ENCODE measurements at regions not wholly inside any gene's neighbourhood (a gene's known extent, or its start where the extent isn't known, plus 50 kb on each side); places are given as distances from the start of the nearest gene placed in this dataset.
A peak's percentile ranks its signal among the peaks of the same experiment; 100 is the strongest.

GRCh38 chr5:130571076-130571475 is 594.0 kb downstream of the HINT1 start:
- TF ChIP-seq MYC (IDR thresholded peaks at IDR 0.05; ENCODE audit: low read depth, low read length) = no peak
- no peak for TF ChIP-seq MAX (IDR thresholded peaks at IDR 0.05; ENCODE audit: low read depth, low read length)
- TF ChIP-seq, protein P1, sequence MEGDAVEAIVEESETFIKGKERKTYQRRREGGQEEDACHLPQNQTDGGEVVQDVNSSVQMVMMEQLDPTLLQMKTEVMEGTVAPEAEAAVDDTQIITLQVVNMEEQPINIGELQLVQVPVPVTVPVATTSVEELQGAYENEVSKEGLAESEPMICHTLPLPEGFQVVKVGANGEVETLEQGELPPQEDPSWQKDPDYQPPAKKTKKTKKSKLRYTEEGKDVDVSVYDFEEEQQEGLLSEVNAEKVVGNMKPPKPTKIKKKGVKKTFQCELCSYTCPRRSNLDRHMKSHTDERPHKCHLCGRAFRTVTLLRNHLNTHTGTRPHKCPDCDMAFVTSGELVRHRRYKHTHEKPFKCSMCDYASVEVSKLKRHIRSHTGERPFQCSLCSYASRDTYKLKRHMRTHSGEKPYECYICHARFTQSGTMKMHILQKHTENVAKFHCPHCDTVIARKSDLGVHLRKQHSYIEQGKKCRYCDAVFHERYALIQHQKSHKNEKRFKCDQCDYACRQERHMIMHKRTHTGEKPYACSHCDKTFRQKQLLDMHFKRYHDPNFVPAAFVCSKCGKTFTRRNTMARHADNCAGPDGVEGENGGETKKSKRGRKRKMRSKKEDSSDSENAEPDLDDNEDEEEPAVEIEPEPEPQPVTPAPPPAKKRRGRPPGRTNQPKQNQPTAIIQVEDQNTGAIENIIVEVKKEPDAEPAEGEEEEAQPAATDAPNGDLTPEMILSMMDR (IDR thresholded peaks at IDR 0.05; ENCODE audit: low read depth, low read length) = no peak
- no peak for TF ChIP-seq POLR2A (IDR thresholded peaks at IDR 0.05; ENCODE audit: extremely low read depth, insufficient read length)
- DNase-seq (ENCODE audit: low read depth) = no peak
- H3K4me3 ChIP-seq (ENCODE audit: low read depth, low read length) = no peak overlapping the region

DNA sequence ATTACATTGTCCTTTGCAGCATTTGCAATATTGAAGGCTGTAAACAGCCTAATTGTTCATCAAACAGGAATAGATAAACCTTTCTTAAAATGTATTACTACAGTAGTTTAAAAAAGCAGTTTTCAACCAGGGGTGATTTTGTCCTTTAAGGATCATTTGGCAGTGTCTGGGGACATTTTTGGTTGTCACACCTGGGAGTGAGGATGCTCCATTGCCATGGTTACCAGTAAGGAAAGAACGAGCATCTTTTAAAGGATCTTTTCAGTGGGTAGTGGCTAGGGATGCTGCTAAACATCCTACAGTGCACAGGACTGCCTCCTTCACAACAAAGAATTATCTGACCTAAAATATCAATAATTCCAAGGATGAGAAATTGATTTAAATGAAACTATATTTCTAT is 596.3 kb downstream of the HINT1 start:
- no peak overlapping the region for H3K4me3 ChIP-seq (ENCODE audit: low read depth, low read length)
- no peak for DNase-seq (ENCODE audit: low read depth)
- TF ChIP-seq, protein P1 (IDR thresholded peaks at IDR 0.05; ENCODE audit: low read depth, low read length) = no peak
- TF ChIP-seq MYC (IDR thresholded peaks at IDR 0.05; ENCODE audit: low read depth, low read length) (no peak), POLR2A (IDR thresholded peaks at IDR 0.05; ENCODE audit: extremely low read depth, insufficient read length) (no peak), MAX (IDR thresholded peaks at IDR 0.05; ENCODE audit: low read depth, low read length) (no peak)

- TF ChIP-seq MAX (IDR thresholded peaks at IDR 0.05; ENCODE audit: low read depth, low read length) = no peak
- no peak for TF ChIP-seq MYC (IDR thresholded peaks at IDR 0.05; ENCODE audit: low read depth, low read length)
- TF ChIP-seq, protein P1 (IDR thresholded peaks at IDR 0.05; ENCODE audit: low read depth, low read length) = no peak
- TF ChIP-seq POLR2A (IDR thresholded peaks at IDR 0.05; ENCODE audit: extremely low read depth, insufficient read length) = no peak
- H3K4me3 ChIP-seq (ENCODE audit: low read depth, low read length) = no peak overlapping the region
- no peak for DNase-seq (ENCODE audit: low read depth)
Measured at GRCh38 chr5:130555429-130555828, 609.6 kb downstream of the HINT1 start.

- no peak overlapping the region for H3K4me3 ChIP-seq (ENCODE audit: low read depth, low read length)
- DNase-seq (ENCODE audit: low read depth) = no peak
Measured at GRCh38 chr5:130550562-130550928, 614.5 kb downstream of the HINT1 start.

GRCh38 chr5:130549884-130550561 is 615.0 kb downstream of the HINT1 start:
- H3K4me3 ChIP-seq (ENCODE audit: low read depth, low read length) = no peak overlapping the region
- peak; percentile 42 for DNase-seq (ENCODE audit: low read depth)
- TF ChIP-seq POLR2A (IDR thresholded peaks at IDR 0.05; ENCODE audit: extremely low read depth, insufficient read length) (no peak), MYC (IDR thresholded peaks at IDR 0.05; ENCODE audit: low read depth, low read length) (no peak), MAX (IDR thresholded peaks at IDR 0.05; ENCODE audit: low read depth, low read length) (no peak)
- TF ChIP-seq, protein P1 (IDR thresholded peaks at IDR 0.05; ENCODE audit: low read depth, low read length) = no peak

More at GRCh38 chr5:130550562-130550928, 614.5 kb downstream of the HINT1 start:
- no peak for TF ChIP-seq MYC (IDR thresholded peaks at IDR 0.05; ENCODE audit: low read depth, low read length)
- TF ChIP-seq MAX (IDR thresholded peaks at IDR 0.05; ENCODE audit: low read depth, low read length) = no peak
- TF ChIP-seq POLR2A (IDR thresholded peaks at IDR 0.05; ENCODE audit: extremely low read depth, insufficient read length) = no peak
- TF ChIP-seq, protein P1 (IDR thresholded peaks at IDR 0.05; ENCODE audit: low read depth, low read length) = no peak
